Kidney glomerular epithelial cell (primary cell): ENCODE measurements at regions not wholly inside any gene's neighbourhood (a gene's known extent, or its start where the extent isn't known, plus 50 kb on each side); places are given as distances from the start of the nearest gene placed in this dataset.

ENCODE experiments used
- DNase-seq: peaks from one replicate; lab custom pipeline; 2025; lab: John Stamatoyannopoulos, UW

DNA sequence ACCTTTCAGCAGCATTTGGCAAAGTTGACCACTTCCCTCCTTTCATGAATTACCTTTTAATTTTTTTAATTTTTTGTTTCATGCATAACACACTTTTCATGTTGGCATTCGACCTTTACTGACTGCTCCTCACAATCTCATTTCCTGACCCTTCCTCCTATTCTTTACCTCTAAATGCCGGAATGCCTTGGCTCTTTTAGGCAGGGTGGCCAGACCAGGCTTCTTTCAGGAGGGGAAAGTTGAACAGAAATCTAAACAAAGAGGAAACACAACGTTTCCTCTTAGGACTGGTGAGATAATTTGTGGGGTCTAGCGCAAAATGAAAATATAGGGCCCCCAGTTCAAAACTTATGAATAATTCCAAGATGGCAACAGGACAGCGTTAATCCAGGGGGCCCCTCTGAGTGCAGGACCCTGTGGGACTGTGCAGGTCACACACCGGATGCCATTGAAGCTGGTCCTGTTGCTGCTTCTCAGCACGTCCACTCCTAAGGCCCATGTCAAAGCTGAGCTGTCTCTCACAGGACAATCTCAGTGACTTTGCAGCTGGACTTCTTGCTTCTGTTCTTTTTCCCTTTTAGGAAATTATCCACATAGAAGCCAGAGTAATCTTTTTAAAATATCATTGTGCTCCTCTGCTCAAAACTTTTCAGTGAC lies 313.8 kb downstream of the HDGFL1 start:
- DNase-seq, result no peak

DNA sequence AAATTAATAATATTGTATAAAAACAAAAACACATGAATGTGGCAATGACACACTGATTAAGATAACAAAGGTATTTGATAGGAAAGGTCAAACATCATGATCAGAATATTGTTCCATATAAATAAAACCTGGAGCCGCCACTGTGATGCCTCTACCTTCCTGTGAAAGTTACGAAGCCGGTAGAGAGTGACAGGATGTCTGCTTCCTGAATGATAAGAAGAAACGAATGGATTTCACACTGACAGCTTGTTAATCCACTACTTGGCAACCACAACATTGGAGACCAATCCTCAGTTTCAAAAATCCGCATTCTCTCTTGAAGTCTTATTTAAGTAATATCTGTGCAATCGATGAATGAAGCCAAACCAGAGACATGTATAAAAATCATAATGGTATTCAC lies 315.1 kb downstream of the HDGFL1 start:
- DNase-seq, result no peak

GRCh38 chr6:22886650-22887581 lies 317.6 kb downstream of the HDGFL1 start:
- DNase-seq, result peak; percentile 61

GRCh38 chr6:22888163-22888752 lies 318.9 kb downstream of the HDGFL1 start:
- DNase-seq, result peak; percentile 87

DNA sequence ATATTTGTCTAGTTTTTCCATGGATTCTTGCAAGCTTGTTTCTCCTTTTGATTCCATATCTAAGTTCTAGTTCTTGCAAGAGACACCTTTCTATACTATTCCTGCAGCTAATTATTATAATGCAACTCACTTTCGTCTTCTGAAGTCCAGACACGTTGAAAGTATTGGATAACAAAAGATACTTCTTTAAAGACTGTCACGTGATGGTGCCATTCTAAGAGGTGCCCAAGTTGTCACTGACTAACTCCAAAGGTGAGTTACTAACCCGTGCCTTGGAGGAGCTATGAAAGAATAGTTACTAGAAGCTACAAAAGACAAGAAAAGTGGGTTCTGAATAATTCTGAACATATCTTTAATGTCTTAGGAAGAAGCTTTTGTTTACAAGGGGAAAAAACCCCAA lies 322.6 kb downstream of the HDGFL1 start:
- DNase-seq, result no peak

DNA sequence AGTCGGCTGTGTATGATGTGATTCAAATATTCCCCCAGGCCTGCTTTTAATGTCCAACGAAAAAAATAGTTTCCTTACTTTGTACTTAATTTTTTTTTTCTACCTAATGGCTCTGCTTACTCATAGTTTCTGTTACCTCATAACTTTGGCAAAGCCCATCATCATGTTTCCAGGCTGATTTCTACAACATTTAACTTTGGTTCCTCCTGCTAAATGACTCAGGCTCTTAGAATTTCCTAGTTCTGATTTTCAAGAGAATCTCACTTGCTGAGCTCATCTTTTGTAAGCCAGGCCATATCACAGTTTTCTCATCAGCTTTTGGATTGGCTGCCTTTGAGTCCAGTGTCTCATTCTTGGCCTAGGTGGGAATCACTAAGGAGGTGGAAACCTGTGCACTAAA lies 323.1 kb downstream of the HDGFL1 start:
- DNase-seq, result peak; percentile 97

GRCh38 chr6:22896696-22897095 lies 327.3 kb downstream of the HDGFL1 start:
- no peak for DNase-seq

DNA sequence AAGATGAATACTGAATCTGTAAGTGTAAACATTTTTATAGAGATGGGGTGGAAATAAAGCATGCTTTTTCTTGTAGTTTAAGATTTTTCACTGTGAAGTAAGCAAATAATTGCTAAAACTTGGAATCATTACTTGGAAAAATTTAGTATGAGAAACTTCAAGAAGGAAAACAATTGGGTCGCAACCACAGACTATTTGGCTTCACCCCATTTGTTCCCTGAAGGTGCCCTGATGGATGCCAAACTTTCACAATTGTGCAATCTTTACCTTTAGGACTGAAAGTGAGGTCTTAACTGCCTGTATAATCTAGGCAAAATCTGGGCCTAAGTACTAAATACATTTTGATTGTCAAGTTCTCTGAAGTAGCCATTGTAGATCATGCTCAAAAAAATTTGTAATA lies 330.1 kb downstream of the HDGFL1 start:
- DNase-seq, result no peak

GRCh38 chr6:22903826-22904225 lies 334.5 kb downstream of the HDGFL1 start:
- DNase-seq, result no peak

GRCh38 chr6:22904431-22904830 lies 335.1 kb downstream of the HDGFL1 start:
- DNase-seq, result no peak

DNA sequence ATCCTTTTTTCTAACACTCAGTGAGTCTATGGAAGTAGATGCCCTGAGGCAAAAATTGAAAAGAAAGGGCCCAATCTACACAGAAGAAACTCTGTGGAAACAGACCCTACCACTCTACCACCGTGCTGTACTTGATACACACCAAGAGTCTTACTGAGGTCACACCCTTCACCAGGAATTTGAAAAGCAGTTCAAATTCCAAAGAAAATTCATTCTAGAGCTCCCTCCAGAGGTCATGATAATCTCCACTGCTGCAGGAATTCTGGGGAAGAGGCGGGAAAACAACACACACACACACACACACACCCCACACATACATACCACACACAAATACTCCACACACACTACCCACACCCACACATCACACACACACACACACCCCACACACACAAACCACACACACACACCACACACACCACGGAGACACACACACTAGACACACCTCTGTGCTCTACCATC lies 336.8 kb downstream of the HDGFL1 start:
- DNase-seq, result peak; percentile 47

DNA sequence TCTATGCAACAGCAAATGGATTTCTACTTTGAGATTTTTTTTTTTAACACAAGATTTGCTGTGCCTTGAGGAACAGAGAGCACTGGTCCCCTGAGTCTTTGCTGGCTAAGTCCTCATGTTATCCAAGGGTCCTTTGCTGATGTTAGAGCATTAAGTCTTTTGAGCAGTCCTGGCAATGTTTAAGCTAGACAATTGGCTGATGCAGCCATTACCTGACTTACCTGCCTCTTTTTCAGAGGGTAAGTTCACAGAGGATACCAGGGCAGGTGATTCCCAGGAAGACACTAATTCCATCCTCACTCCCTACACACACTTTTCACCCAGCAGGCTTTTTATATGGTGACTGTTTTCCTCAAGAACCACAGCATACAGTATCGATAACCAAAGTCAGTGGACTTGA lies 337.7 kb downstream of the HDGFL1 start:
- no peak for DNase-seq

DNA sequence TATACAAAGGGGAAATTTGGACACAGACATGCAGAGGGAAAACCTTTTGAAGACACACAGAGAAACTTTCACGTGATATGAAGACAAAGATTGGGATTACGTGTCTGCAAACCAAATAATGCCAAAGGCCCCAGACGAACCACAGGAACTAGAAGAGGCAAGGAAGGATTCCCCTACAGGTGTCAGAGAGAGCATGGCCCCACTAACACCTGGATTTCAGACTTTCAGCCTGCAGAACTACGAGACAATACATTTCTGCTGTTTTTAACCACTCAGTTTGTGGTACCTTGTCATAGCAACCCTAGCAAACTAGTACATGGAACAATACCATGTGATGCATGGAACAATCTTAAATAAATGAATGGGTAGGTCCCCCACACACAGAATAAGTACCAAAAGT lies 341.0 kb downstream of the HDGFL1 start:
- DNase-seq, result no peak

DNA sequence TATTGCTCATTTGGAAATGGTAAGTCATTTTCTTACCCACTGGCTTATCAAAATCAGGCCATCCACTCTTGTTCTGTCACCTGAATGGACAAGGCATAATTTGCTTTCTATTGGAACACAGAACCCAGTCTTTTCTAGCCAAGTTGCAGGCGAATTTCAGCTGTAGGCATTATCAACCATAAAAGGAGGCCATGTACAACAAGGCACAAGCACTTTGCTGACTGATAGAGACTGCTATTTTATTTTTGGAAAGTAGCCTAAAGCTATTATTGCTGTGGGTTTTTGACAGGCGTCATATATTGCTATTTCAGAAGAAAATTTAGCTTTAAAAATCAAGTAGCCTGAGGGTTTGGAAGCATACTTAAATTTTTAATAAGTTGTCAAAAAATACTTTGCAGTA lies 344.2 kb downstream of the HDGFL1 start:
- no peak for DNase-seq

DNA sequence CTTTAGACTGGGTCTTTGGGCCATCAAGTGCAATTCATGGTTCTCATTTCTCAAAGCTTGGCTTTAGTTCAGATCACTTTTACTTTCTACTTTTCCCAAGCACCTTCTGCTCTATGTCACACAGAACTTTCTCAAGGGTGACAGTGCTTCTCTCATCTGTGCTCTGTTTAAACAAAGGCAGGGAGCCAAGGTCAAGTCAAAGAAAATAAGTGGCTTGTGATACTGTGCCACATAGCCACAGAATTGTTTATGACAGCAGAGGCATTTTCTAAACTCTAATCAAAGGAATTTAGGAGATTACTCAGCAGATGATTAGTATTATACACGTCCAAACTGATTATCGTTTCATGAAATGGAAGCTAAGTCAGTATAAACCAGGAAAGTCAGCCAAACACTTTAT lies 348.0 kb downstream of the HDGFL1 start:
- no peak for DNase-seq

DNA sequence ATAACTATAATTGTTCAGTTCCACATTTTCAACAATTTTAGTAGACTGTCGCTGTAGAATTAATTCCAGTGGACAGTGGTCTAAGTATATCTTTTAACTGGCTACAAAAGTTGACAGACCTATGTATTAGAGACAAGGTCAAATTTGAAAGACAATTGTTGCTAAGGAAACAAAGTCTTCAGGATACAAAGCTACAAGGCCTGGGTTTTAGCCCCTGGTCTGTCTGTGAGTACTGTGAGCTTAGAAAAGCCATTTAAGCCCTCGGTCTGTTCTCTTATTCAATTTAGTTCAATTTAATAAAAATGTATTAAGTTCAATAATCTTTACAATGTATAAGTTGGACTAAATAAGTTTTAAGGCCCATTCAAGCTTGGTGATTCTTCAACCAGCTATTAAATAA lies 352.5 kb downstream of the HDGFL1 start:
- DNase-seq, result no peak

GRCh38 chr6:22925304-22925835 lies 356.0 kb downstream of the HDGFL1 start:
- no peak for DNase-seq

DNA sequence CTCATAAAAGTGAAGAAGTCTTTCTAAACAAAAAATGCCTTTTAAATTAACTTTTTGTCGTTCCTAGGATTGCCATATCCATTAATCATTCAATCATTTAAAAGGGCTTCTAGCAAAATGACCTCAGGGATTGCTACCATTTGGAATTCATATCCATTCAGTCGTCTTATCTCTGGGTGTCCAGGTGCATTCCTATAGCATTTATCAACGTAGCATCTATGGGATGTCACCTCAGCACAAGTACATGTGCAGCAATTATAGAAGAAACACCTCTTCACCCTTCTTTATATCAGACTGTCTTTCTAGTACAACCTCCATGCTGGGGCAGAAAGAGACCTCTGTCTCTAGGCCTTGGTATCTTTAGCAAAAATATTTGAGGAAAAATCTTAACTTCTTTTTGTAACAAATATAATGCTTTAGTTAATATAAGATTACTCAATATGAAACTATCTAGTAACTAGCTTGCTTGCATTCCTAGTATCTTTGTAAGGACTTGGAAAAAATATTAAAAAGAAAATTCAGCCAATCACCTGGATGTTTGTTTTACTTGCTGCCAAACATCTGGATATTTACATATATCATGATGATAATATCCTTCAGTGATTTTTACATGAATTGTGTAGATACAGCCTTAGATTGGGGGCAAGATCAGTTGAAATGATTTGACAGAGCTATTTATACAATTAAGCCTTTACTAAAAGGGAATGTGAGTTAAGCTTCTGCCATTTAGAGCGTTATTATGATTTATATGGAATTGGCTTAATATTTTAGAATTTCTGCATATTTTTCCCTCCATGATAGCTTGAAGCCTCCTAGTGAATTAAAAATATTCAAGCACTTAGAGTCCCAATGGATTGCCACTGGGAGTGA lies 356.8 kb downstream of the HDGFL1 start:
- DNase-seq, result no peak

GRCh38 chr6:22926790-22927354 lies 357.5 kb downstream of the HDGFL1 start:
- no peak for DNase-seq

DNA sequence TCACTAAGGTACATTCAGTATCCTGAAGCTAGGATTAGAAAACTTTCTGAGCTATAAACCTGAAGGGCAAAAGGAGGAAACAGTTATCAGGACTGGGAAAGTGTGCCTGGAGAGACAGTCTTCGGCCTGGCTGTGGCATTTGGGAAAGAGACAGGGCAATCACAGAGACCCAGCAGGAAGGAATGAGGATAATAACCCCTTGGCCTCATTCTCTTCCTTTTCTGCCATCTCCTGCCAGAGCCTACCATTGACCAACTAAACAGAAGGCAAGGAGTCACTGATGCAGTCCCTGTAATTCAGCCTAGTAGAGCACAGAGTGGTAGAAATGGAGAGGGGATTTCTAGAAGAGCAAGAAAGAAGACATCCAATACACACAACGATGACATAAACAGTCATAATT lies 359.4 kb downstream of the HDGFL1 start:
- DNase-seq, result no peak

DNA sequence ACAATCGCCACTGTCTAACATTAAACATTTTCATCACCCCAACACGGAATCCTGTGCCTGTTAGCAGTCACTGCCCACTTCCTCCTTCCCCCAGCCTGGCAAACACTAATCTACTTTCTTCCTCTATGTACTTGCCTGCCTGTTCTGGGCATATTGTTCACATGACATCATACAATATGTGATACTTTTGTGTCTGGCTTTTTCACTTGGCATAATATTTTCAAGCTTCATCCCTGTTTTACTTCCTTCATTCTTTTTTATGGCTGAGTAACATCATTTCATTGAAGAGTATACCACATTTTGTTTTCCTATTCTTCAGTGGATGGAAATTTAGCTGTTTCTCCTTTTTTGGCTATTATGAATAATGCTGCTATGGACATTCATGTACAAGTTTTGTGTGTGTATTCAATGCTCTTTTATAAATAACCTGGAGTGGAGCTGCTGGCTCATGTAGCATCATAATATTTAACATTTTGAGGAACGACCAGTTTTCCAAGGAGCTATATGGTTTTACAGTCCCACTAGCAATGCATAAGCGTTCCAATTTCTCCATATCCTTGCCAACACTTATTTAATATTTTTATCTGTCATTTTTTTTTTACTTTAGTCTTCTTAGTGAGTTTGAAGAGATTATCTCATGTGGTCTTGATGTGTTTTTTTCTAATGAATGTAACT lies 360.1 kb downstream of the HDGFL1 start:
- no peak for DNase-seq
